ENCODE measurements at regions not wholly inside any gene's neighbourhood (a gene's known extent, or its start where the extent isn't known, plus 50 kb on each side); places are given as distances from the start of the nearest gene placed in this dataset.

- TF ChIP-seq CTCF (IDR thresholded peaks at IDR 0.05) (no peak), POLR2A (IDR thresholded peaks at IDR 0.05) (no peak)
These were observed 153.2 kb downstream of the IRF8 start for GRCh38 chr16:86052115-86052670.

Data from testis (tissue), 2 donors.